ENCODE measurements at regions not wholly inside any gene's neighbourhood (a gene's known extent, or its start where the extent isn't known, plus 50 kb on each side); places are given as distances from the start of the nearest gene placed in this dataset.

DNA sequence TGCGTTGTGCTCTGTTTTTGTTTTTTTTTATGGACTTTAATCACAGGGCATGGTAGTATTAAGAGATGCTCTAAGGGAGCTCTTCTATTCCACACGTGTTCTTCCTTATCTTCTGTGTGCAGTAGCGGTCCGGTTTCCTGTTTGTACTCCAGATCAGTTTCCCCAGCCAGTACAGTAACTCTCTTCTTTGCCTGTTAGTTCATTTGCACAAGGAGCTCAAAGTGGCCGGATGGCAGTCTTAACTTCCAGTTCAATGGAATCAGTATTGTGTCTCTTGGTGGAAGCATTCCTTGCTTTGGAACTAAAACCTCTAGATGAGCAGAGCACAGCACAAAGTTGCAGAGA, 122.0 kb downstream of the KLF13 start:
- TF ChIP-seq, protein P1, sequence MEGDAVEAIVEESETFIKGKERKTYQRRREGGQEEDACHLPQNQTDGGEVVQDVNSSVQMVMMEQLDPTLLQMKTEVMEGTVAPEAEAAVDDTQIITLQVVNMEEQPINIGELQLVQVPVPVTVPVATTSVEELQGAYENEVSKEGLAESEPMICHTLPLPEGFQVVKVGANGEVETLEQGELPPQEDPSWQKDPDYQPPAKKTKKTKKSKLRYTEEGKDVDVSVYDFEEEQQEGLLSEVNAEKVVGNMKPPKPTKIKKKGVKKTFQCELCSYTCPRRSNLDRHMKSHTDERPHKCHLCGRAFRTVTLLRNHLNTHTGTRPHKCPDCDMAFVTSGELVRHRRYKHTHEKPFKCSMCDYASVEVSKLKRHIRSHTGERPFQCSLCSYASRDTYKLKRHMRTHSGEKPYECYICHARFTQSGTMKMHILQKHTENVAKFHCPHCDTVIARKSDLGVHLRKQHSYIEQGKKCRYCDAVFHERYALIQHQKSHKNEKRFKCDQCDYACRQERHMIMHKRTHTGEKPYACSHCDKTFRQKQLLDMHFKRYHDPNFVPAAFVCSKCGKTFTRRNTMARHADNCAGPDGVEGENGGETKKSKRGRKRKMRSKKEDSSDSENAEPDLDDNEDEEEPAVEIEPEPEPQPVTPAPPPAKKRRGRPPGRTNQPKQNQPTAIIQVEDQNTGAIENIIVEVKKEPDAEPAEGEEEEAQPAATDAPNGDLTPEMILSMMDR (IDR thresholded peaks at IDR 0.05; ENCODE audit: low read depth, low read length) = no peak
- no peak for TF ChIP-seq EZH2phosphoT487 (IDR thresholded peaks at IDR 0.05; ENCODE audit: low read depth)
